ENCODE measurements at regions not wholly inside any gene's neighbourhood (a gene's known extent, or its start where the extent isn't known, plus 50 kb on each side); places are given as distances from the start of the nearest gene placed in this dataset.

DNA sequence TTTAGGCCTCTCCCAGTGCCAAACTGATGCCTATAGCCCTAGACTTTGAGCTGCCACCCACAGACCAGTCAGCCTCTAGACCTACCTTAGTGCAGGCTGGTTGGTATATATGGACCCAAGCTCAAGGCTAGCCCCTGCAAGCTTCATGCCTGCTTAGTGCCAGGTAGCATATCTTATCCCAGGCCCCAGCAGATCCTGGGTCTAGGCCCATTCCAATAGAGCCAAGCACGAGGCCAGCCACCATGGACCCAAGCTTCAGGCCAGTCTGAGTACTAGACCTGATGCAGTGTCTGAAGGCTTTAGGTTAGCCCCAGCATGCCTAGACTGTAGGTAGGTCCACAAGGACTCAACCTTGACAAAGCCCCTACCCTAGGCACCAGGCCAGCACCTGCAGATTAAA is 1081.7 kb downstream of the JRKL start:
- TF ChIP-seq, protein P1, sequence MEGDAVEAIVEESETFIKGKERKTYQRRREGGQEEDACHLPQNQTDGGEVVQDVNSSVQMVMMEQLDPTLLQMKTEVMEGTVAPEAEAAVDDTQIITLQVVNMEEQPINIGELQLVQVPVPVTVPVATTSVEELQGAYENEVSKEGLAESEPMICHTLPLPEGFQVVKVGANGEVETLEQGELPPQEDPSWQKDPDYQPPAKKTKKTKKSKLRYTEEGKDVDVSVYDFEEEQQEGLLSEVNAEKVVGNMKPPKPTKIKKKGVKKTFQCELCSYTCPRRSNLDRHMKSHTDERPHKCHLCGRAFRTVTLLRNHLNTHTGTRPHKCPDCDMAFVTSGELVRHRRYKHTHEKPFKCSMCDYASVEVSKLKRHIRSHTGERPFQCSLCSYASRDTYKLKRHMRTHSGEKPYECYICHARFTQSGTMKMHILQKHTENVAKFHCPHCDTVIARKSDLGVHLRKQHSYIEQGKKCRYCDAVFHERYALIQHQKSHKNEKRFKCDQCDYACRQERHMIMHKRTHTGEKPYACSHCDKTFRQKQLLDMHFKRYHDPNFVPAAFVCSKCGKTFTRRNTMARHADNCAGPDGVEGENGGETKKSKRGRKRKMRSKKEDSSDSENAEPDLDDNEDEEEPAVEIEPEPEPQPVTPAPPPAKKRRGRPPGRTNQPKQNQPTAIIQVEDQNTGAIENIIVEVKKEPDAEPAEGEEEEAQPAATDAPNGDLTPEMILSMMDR (IDR thresholded peaks at IDR 0.05) = no peak
- TF ChIP-seq EZH2 (IDR thresholded peaks at IDR 0.05; ENCODE audit: borderline replicate concordance, insufficient read depth, low read depth, low read length, poor library complexity, severe bottlenecking) = no peak
